Mesendoderm (in vitro differentiated cells): ENCODE measurements at regions not wholly inside any gene's neighbourhood (a gene's known extent, or its start where the extent isn't known, plus 50 kb on each side); places are given as distances from the start of the nearest gene placed in this dataset.

ENCODE experiments used
- DNase-seq: peaks from one replicate; pipeline ENCODE4 v3.0.0; 2013
- H2AK5ac ChIP-seq: 2 replicates; pipeline ENCODE4 v1.6.1; 2013; ENCODE audit warnings: low read length, inconsistent platforms
- H2BK120ac ChIP-seq: 2 replicates; pipeline ENCODE4 v1.6.1; 2013; ENCODE audit warnings: low read depth, mild to moderate bottlenecking, low read length, moderate library complexity, mixed read lengths
- H2BK15ac ChIP-seq: replicated peaks from 2 replicates; pipeline ENCODE4 v1.6.1; 2013; ENCODE audit warnings: low read depth, mild to moderate bottlenecking, moderate library complexity
- H2BK5ac ChIP-seq: 2 replicates; pipeline ENCODE4 v1.6.1; 2013; ENCODE audit warnings: low read length, inconsistent platforms
- H3K18ac ChIP-seq: 2 replicates; pipeline ENCODE4 v1.6.1; 2013; ENCODE audit warnings: mild to moderate bottlenecking, low read length, mixed read lengths
- H3K23ac ChIP-seq: one replicate; pipeline ENCODE4 v1.6.1; 2013; ENCODE audit warnings: low read length
- H3K27ac ChIP-seq: 2 replicates; pipeline ENCODE4 v1.5.1; 2013; ENCODE audit warnings: low read depth, mild to moderate bottlenecking, inconsistent platforms, low read length, moderate library complexity
- H3K27me3 ChIP-seq: 2 replicates; pipeline ENCODE4 v1.6.1; 2013; ENCODE audit warnings: low read length, control low read depth, mild to moderate bottlenecking, inconsistent platforms; ENCODE audit not compliant: insufficient read depth, poor library complexity
- H3K36me3 ChIP-seq: 2 replicates; pipeline ENCODE4 v1.6.1; 2013; ENCODE audit warnings: low read length, inconsistent platforms; ENCODE audit not compliant: control insufficient read depth, insufficient read depth
- H3K4ac ChIP-seq: one replicate; pipeline ENCODE4 v1.6.1; 2013; ENCODE audit warnings: low read depth, mild to moderate bottlenecking, low read length, moderate library complexity
- H3K4me1 ChIP-seq: 2 replicates; pipeline ENCODE4 v1.6.1; 2013; ENCODE audit warnings: low read depth, low read length, inconsistent platforms; ENCODE audit not compliant: control insufficient read depth
- H3K4me2 ChIP-seq: 2 replicates; pipeline ENCODE4 v1.6.1; 2013; ENCODE audit warnings: low read length
- H3K4me3 ChIP-seq: 2 replicates; pipeline ENCODE4 v1.5.1; 2013; ENCODE audit warnings: mild to moderate bottlenecking, low read length
- H3K56ac ChIP-seq: one replicate; pipeline ENCODE4 v1.6.1; 2013; ENCODE audit warnings: low read length
- H3K79me1 ChIP-seq: 2 replicates; pipeline ENCODE4 v1.6.1; 2013; ENCODE audit warnings: low read length, inconsistent platforms
- H3K79me2 ChIP-seq: 2 replicates; pipeline ENCODE4 v1.6.1; 2013; ENCODE audit warnings: mild to moderate bottlenecking, low read length; ENCODE audit not compliant: control insufficient read depth, insufficient read depth
- H3K9ac ChIP-seq: 2 replicates; pipeline ENCODE4 v1.6.1; 2013; ENCODE audit warnings: low read length, inconsistent platforms
- H4K5ac ChIP-seq: one replicate; pipeline ENCODE4 v1.6.1; 2013; ENCODE audit warnings: low read length
- H4K8ac ChIP-seq: one replicate; pipeline ENCODE4 v1.6.1; 2013; ENCODE audit warnings: low read depth, mild to moderate bottlenecking, control low read depth, low read length, moderate library complexity
- WGBS: extraction: QIAGEN DNeasy Blood & Tissue Kit; methylation state at CpG from one replicate; pipeline ENCODE4 v1.1.7; 2013; ENCODE audit warnings: low lambda C conversion rate, missing lambda C conversion rate; ENCODE audit not compliant: insufficient coverage; ENCODE audit errors: extremely low coverage; 5-methylcytosine and 5-hydroxymethylcytosine counted together

GRCh38 chr7:19999681-20000080 is 217.5 kb downstream of the MACC1 start:
- no CpG with 5 or more reads among the region's 1 CpG for WGBS
- Histone ChIP-seq H2BK120ac (no peak overlapping the region), H2BK15ac (no peak overlapping the region), H2BK5ac (no peak overlapping the region), H3K56ac (no peak overlapping the region), H4K8ac (no peak overlapping the region), H3K18ac (no peak overlapping the region), H3K36me3 (no peaks in the 10 kb centered on the region), H3K27me3 (no peaks in the 10 kb centered on the region), H2AK5ac (no peak overlapping the region), H3K4me2 (no peak overlapping the region), H3K4me1 (no peaks in the 10 kb centered on the region), H4K5ac (no peak overlapping the region), H3K23ac (no peak overlapping the region), H3K4me3 (no peak overlapping the region), H3K79me1 (no peaks in the 10 kb centered on the region), H3K4ac (no peak overlapping the region), H3K9ac (no peak overlapping the region), H3K27ac (no peak overlapping the region), H3K79me2 (no peaks in the 10 kb centered on the region)
- DNase-seq = no peak

DNA sequence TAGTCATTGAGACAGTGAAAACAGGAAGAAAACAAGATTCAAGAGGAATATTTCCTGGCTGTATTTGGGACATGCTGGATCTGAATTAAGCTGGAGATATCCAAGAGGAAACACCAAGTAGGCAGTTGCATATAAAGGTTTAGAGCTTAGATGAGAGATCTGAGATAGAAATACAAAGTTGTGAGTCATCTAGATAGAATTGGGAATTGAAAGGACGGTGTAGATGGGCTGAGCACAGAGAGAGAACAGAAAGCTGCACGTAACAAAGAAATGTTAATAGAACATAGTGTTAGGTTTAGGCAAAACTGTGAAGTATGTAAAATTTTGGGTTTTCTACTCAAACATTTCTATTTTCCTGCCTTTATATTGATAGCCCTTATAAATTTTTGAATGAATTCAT is 218.5 kb upstream of the TMEM196 start:
- Histone ChIP-seq H2BK15ac (no peak overlapping the region), H3K36me3 (no peaks in the 10 kb centered on the region), H2BK120ac (no peak overlapping the region), H4K5ac (no peak overlapping the region), H3K56ac (no peak overlapping the region), H3K4me1 (no peaks in the 10 kb centered on the region), H3K9ac (no peak overlapping the region), H3K18ac (no peak overlapping the region), H3K4ac (no peak overlapping the region), H3K4me3 (no peak overlapping the region), H3K27me3 (no peaks in the 10 kb centered on the region), H3K23ac (no peak overlapping the region), H3K79me2 (no peaks in the 10 kb centered on the region), H3K79me1 (no peaks in the 10 kb centered on the region), H4K8ac (no peak overlapping the region), H3K4me2 (no peak overlapping the region), H2AK5ac (no peak overlapping the region), H3K27ac (no peak overlapping the region), H2BK5ac (no peak overlapping the region)
- WGBS = no CpG with 5 or more reads among the region's 2 CpGs
- DNase-seq = peak; percentile 21

DNA sequence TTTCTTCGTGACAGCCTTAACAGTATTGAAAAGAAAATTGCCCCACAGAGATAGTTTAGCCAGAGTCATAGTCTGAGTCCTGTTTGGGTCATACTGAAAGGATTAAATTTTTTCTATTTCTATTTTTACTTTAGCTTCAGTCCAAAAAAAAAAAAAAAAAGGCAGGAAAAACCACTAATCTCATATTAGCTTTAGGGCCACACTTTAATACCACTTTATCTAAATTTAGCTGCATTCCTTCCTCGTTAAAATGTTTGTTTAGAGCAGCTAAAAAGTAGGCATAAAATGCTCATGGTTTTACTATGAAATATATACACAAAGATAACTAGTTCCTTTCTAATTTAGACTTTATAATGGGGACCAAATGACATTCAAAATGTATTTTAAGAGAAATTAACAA is 216.5 kb upstream of the TMEM196 start:
- H2BK120ac ChIP-seq = no peak overlapping the region
- no CpG with 5 or more reads among the region's 2 CpGs for WGBS
- no peak overlapping the region for H3K23ac ChIP-seq
- no peak overlapping the region for H4K8ac ChIP-seq
- no peaks in the 10 kb centered on the region for H3K4me1 ChIP-seq
- H3K27ac ChIP-seq = no peak overlapping the region
- H4K5ac ChIP-seq = no peak overlapping the region
- no peak overlapping the region for H2AK5ac ChIP-seq
- H3K79me1 ChIP-seq = no peaks in the 10 kb centered on the region
- no peak for DNase-seq
- H3K27me3 ChIP-seq = no peaks in the 10 kb centered on the region
- H3K4me3 ChIP-seq = no peak overlapping the region
- H3K4ac ChIP-seq = no peak overlapping the region
- H2BK15ac ChIP-seq = no peak overlapping the region
- H3K36me3 ChIP-seq = no peaks in the 10 kb centered on the region
- H3K9ac ChIP-seq = no peak overlapping the region
- no peak overlapping the region for H3K18ac ChIP-seq
- no peak overlapping the region for H2BK5ac ChIP-seq
- no peaks in the 10 kb centered on the region for H3K79me2 ChIP-seq
- no peak overlapping the region for H3K56ac ChIP-seq
- no peak overlapping the region for H3K4me2 ChIP-seq

GRCh38 chr7:19988860-19989259 is 215.4 kb upstream of the TMEM196 start:
- Histone ChIP-seq H3K27me3 (no peaks in the 10 kb centered on the region), H4K5ac (no peak overlapping the region), H3K9ac (no peak overlapping the region), H3K4me2 (no peak overlapping the region), H2BK15ac (peak overlapping the region; percentile 36), H3K18ac (no peak overlapping the region), H3K27ac (no peak overlapping the region), H3K4me1 (no peaks in the 10 kb centered on the region), H2AK5ac (no peak overlapping the region), H3K79me1 (no peaks in the 10 kb centered on the region), H2BK120ac (no peak overlapping the region), H4K8ac (no peak overlapping the region), H2BK5ac (no peak overlapping the region), H3K4ac (no peak overlapping the region), H3K23ac (no peak overlapping the region), H3K79me2 (no peaks in the 10 kb centered on the region), H3K4me3 (no peak overlapping the region), H3K56ac (no peak overlapping the region), H3K36me3 (no peaks in the 10 kb centered on the region)
- WGBS = no CpG with 5 or more reads among the region's 2 CpGs
- no peak for DNase-seq

- Histone ChIP-seq H3K9ac (no peak overlapping the region), H3K79me2 (no peaks in the 10 kb centered on the region), H3K79me1 (no peaks in the 10 kb centered on the region), H4K5ac (no peak overlapping the region), H3K23ac (no peak overlapping the region), H3K4me3 (no peak overlapping the region), H3K4me1 (no peaks in the 10 kb centered on the region), H4K8ac (no peak overlapping the region), H3K4me2 (no peak overlapping the region), H3K56ac (peak overlapping the region; percentile 6), H3K4ac (peak overlapping the region; percentile 5), H3K27me3 (no peaks in the 10 kb centered on the region), H2AK5ac (no peak overlapping the region), H2BK5ac (no peak overlapping the region), H3K18ac (no peak overlapping the region), H3K36me3 (no peaks in the 10 kb centered on the region), H2BK120ac (no peak overlapping the region), H2BK15ac (no peak overlapping the region), H3K27ac (no peak overlapping the region)
- no CpG with 5 or more reads among the region's 3 CpGs for WGBS
- peak; percentile 57 for DNase-seq
Observed at GRCh38 chr7:19984231-19984632, 210.8 kb upstream of the TMEM196 start.
